ENCODE measurements at regions not wholly inside any gene's neighbourhood (a gene's known extent, or its start where the extent isn't known, plus 50 kb on each side); places are given as distances from the start of the nearest gene placed in this dataset.
A peak's percentile ranks its signal among the peaks of the same experiment; 100 is the strongest.

GRCh38 chr10:28054228-28054860, 55.5 kb upstream of the ODAD2 start:
- peak; percentile 16 for DNase-seq

GRCh38 chr10:28049286-28049685, 50.4 kb upstream of the ODAD2 start:
- DNase-seq: no peak
